ENCODE measurements at regions not wholly inside any gene's neighbourhood (a gene's known extent, or its start where the extent isn't known, plus 50 kb on each side); places are given as distances from the start of the nearest gene placed in this dataset.

DNA sequence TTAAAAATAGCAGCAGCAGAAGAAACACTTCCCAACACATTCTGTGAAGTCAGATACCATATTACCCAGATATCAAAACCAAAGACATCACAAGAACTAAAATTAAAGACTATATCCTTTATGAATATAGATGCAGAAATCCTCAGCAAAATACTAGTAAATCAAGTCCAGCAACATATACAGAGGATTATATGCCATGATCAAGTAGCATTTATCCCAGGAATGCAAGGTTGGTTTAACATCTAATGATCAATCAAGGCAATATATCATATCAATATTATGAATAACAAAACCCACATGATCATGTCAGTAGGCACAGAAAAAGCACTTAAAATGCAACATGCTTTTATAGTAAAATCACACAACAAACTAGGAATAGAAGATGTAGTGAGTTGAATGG lies 88.1 kb downstream of the RPS24 start:
- TF ChIP-seq, protein P1, sequence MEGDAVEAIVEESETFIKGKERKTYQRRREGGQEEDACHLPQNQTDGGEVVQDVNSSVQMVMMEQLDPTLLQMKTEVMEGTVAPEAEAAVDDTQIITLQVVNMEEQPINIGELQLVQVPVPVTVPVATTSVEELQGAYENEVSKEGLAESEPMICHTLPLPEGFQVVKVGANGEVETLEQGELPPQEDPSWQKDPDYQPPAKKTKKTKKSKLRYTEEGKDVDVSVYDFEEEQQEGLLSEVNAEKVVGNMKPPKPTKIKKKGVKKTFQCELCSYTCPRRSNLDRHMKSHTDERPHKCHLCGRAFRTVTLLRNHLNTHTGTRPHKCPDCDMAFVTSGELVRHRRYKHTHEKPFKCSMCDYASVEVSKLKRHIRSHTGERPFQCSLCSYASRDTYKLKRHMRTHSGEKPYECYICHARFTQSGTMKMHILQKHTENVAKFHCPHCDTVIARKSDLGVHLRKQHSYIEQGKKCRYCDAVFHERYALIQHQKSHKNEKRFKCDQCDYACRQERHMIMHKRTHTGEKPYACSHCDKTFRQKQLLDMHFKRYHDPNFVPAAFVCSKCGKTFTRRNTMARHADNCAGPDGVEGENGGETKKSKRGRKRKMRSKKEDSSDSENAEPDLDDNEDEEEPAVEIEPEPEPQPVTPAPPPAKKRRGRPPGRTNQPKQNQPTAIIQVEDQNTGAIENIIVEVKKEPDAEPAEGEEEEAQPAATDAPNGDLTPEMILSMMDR (IDR thresholded peaks at IDR 0.05), result no peak
- TF ChIP-seq ZFX (IDR thresholded peaks at IDR 0.05; ENCODE audit: borderline replicate concordance), result no peak

Measured in 22Rv1 (cell line).